Adrenal gland (tissue), 5 donors: ENCODE measurements at regions not wholly inside any gene's neighbourhood (a gene's known extent, or its start where the extent isn't known, plus 50 kb on each side); places are given as distances from the start of the nearest gene placed in this dataset.

Source experiments
- POLR2A ChIP-seq, 2 donors: fragments of 450-650 bp; IDR thresholded peaks; one replicate each; pipeline ENCODE4 v1.6.1; 2017; ENCODE audit warnings: antibody characterized with exemption in 2 of 2, mild to moderate bottlenecking in 2 of 2, moderate library complexity in 1 of 2
- TF ChIP-seq, protein P1 (sequence below), 6 experiments: fragments of 450-650 bp in 4 of 6; fragments of 200-600 bp in 2 of 6; sonication (generic) in 1 of 6; IDR thresholded peaks; 1 replicate in 5 of 6; 2 replicates in 1 of 6; pipeline versions ENCODE4 v1.5.1 to v1.8.0; 2016 to 2021; ENCODE audit warnings: antibody characterized with exemption in 6 of 6, mild to moderate bottlenecking in 2 of 6, moderate library complexity in 1 of 6
- donor health status: DM: no; HTN: no; CAD: no.

DNA sequence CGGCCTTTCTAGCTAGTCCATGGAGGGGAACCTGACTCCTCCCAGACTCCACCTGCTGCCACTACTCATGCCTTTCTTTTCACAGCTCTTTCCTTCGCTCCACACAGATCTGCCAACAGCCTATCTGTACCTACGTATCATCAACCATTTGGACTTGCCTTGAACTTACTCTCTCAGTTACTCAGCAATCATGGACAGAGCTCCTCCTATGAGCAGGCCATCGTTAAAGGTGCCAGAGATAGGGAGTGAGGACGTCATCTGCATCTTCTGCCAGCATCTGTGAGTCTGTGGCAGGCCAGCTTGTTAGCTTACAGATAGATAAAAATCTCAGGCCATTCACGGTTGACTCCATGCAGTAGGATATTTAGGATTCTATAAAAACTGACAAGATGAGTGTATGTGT lies 162.9 kb upstream of the ZBED5 start:
- TF ChIP-seq, protein P1, sequence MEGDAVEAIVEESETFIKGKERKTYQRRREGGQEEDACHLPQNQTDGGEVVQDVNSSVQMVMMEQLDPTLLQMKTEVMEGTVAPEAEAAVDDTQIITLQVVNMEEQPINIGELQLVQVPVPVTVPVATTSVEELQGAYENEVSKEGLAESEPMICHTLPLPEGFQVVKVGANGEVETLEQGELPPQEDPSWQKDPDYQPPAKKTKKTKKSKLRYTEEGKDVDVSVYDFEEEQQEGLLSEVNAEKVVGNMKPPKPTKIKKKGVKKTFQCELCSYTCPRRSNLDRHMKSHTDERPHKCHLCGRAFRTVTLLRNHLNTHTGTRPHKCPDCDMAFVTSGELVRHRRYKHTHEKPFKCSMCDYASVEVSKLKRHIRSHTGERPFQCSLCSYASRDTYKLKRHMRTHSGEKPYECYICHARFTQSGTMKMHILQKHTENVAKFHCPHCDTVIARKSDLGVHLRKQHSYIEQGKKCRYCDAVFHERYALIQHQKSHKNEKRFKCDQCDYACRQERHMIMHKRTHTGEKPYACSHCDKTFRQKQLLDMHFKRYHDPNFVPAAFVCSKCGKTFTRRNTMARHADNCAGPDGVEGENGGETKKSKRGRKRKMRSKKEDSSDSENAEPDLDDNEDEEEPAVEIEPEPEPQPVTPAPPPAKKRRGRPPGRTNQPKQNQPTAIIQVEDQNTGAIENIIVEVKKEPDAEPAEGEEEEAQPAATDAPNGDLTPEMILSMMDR (IDR thresholded peaks at IDR 0.05), result no peak
- no peak for TF ChIP-seq POLR2A (IDR thresholded peaks at IDR 0.05)
